GM19452 (cell line): ENCODE measurements at regions not wholly inside any gene's neighbourhood (a gene's known extent, or its start where the extent isn't known, plus 50 kb on each side); places are given as distances from the start of the nearest gene placed in this dataset.

Source experiments
- ATAC-seq: cut with Tn5 transposase; IDR thresholded peaks from one replicate; pipeline ENCODE4 v1.9.1; 2021; ENCODE audit not compliant: unreplicated experiment

DNA sequence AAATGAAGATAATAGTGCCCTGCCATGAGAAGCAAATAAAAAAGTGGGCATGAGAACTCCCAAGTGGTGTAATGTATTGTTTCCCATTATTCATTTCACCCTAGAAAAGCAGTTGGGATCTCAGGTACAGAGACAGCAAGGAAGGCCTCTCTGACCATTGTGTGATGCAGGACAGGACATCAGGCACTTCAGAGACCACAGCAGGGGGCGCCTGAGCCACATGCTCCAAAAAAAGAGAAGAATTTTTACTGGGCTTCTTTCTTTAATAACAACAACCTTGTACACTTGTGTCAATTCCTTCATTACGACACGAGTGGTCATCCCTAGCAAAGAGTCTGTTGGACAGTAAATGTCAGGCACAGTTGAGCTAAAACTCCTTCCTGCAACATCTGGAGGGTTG is 533.3 kb downstream of the OMA1 start:
- ATAC-seq, result no peak

DNA sequence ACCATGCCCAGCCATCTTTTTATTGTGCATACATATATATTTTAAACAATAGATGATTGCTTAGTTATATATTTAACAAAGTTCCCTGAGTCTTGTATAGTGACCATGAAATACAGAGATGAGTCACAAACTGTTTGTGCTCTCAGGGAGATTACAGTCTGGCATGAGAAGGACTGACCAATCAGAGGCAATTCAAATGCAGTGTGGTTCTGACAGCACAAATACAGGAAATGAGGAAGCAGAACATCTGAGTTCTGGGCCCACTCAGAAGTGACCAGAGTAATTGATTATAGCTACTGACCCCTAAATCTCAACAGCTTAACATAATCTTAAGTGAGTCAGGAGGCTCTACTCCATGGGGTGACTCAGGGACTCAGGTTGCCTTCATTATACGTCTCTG is 534.5 kb downstream of the OMA1 start:
- ATAC-seq, result no peak

DNA sequence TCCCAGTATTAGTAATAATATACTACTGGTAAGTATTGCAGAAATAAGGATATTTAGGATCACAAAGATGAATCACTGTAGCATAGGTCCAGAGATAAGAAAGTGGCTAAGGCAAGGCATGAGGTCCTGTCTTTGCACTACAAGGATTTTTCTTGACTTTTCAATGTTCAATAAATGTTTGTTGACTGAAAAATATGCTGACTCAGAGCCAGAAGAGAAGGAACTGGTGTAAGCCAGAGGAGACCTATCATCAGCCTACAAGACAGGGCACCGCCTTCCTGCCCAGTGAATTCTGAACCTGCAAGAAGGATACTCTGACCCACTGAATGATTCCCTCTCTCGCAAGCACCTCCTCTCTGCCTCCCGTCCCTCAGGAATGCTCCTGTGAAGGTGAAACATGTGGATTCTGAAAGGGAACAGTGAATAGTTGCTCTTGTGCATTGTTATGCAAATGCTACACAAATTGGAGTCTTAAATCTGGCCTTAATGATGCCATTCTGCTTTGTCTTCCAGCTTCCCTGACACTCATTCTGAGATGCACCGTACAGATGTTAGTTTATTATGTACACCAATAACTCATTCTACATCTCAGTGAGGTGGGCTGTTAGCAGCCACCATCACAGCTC is 540.0 kb downstream of the OMA1 start:
- ATAC-seq, result no peak

DNA sequence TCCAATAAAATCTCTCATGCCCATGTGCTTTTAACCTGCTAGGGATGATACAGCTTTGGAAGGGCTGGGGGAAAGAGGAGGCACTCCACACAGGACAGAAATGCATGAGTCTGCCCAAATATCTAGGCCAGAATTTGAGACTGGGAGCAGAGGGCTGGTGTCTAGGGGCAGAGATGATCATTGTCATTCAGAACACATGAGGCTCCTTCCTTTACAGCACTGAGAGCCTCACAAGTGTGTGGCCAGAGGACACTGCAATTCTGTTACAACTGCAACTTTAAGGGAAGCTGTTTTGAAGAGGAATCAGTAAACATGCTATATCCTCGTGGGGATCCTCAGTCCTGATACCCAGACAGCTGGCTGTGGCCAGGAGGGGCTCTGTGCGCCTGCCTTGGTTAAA is 541.3 kb downstream of the OMA1 start:
- ATAC-seq, result no peak

DNA sequence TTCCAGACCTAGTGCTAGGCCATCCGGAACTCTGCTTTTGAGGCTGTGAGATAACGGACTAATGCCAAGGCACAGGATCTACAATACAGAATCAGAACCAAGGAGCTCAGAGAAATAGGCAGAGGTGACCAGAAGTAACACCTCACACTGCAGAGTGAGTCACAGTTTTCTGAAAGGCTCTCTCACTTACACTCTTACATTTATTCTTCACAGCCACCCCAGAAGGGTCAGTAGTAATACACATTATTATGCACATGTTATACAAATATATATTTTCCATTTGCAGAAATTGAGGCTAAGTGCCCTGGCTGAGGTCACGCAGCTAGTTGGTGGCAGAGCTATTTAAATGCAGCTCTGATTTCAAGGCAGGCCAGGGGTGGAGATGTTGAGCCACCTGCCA is 542.5 kb downstream of the OMA1 start:
- no peak for ATAC-seq

DNA sequence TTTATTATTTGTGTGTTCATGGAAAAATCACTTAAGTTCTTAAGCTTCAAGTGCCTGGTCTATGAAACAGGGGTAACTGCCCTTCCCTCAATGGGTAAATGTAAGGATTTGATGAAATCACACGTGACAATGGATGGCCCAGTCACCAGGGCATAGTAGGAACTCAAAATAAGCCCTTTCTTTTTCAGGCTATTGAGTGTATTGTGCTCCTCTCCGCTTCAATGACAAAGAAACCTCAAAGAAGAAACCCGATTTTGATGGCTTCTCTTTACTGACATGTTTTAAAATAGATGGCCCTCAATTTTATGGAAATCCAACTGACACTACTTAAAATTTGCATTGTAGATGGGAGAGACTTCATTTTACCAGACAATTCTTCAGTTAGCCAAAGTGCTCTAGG is 543.5 kb downstream of the OMA1 start:
- no peak for ATAC-seq

DNA sequence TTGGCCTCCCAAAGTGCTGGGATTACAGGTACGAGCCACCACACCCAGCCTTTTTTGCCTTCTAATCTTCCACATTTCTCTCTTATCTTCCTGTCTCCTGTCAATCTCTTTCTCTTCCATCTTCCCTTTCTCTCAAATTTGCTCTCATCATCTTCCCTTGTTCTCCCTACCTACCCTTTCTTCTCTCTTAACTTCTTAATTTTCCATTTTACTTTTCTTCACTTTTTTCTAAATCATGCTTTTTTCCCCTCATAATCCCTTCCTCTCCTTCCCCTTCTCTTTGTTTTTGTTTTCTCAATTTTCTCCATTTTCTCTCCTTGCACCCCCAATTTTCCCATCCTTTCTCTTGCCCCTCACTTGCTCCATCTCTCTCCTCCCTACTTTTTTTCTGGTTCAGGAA is 545.7 kb downstream of the OMA1 start:
- no peak for ATAC-seq

DNA sequence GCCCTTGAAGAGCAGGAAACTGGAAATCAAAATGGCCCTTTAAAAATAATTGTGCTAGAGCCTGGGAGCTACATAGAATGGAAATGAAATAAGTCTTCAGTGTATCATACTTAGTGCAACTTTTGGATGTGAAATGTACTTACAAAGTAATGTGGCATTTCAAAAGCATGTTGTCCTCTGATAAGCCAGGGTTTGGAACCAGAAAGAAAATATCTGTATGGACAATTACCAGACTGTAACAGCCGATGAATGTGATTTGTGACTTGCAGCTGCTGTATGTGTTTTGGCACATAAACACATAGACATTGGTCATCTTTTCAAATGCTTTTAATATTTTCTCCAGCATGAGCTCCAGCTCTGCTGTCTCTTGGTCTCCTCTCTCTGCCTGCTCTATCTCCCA is 546.4 kb downstream of the OMA1 start:
- ATAC-seq, result no peak

DNA sequence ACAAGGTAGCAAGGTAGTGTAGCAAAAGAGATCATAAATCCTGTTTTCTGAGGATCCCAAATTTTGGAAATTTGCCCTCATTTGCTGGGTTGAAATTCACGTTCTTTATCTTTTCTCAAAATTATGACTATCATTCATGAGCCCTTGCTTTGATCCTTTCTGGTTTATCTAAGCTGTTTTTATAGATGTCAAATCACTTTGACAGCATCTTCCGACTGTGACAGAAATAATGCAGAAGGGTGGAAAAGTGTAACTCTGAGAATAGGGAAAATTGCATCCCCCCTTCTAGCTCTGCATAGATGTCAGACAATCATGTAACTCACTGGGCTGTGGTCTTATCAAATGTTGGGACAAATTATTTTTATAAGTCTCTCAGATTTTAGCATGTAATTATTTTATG is 550.1 kb downstream of the OMA1 start:
- no peak for ATAC-seq

DNA sequence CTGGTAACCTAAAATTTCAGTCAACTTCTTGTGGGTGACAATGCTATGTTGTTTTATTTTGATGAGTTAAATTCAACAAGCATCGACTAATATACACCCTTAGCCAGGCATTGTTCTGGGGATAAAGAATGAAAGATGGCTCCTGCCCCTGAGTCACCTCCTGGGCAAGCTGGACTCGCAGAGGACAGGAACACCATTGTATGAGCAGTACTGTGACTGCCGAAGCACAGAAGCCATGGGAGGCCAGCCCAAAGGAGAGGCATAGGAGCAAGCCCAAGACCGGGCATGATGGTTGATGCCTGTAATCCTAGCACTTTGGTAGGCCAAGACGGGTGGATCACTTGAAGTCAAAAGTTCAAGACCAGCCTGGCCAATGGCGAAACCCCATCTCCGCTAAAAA is 555.2 kb downstream of the OMA1 start:
- no peak for ATAC-seq

DNA sequence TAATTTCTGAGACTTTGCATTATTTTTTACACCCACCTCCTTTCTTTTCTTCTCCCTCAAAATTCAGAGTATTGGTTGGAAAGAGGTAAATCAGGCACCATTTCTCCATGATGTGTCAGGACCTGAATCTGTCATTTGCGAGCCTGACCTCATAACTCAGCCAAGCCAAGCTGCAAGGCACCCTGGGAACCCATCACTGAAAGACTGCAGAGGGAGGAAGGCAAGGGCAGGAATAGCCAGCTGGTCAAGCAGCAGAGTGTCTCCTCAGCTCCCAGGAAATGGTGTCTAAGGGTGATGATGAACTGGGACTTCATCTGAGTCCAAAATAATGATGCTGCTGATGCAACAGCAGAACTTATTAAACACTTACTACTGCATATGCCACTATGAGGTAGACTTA is 556.6 kb downstream of the OMA1 start:
- ATAC-seq, result no peak

DNA sequence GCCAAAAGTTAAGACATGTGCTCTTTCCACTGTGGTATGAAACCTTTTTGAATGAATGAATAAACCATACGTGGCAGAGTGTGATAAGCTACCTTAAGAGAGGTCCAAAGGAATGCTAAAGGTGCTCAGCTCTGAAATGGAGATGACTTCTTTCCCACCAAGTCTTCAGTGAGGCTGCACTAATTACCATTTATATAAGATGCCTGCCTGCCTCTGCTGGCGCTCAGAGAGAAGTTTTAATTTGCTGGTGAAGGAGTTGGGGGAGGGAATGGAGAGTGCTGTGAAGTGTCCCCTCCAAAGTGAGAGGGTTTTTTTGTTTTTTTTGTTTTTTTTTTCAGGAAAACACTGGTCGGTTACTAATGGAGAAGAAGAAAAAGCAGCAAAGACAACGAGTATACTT is 559.0 kb downstream of the OMA1 start:
- no peak for ATAC-seq

DNA sequence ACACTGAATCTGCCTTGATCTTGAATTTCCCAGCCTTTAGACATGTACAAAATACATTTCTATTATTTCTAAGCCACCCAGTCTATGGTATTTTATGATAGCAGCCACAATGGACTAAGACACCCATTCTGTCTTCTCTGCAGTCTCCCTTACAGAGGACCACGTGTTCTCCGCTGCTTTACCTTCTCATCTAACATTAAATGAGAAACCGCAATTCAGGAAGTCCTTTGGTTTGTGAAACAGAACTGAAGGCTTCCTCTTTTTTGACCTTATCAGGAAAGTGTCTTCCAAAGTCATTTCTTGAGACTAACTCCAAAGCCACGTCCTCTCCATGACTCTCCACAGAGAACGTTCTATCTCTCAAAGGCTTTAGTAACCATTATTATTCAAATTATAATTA is 560.1 kb downstream of the OMA1 start:
- ATAC-seq, result peak; percentile 58

DNA sequence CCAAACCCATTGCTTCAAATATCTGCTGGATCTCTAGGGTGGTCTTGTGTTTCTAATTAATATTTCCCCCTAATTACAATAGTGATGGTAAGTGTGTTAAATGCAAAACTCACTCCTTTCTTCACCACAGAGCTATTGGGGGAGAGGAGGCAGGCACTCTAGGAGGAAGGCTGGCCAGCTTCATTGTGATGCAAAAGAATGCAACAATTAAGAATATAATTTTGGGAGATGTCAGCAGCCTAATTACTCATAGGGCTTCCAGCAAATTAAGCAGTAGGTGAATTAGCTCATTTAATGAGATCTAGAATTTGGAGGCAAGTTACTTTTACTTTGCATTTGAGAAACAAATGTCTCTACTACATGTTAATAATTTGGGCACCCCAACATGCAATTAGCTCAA is 560.4 kb upstream of the DAB1 start:
- ATAC-seq, result no peak

DNA sequence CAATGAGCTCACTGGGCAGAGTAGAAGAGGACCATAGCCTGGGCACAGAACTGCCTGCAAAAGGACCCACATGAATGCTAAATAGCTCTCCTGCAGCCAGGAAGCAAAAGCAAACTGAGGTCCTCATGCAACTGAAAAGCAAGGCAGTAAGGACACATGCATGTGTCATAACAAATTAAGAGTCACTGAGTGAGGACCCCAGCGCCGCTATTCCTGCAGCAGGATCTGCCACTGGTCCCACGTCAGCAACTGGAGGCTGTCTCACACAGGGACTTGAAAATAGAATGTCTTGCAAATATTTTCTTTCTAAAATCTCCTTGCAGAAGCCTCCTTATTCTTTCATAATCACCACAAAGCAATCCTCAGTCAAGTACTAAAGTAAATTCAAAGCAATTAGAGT is 559.6 kb upstream of the DAB1 start:
- ATAC-seq, result no peak

DNA sequence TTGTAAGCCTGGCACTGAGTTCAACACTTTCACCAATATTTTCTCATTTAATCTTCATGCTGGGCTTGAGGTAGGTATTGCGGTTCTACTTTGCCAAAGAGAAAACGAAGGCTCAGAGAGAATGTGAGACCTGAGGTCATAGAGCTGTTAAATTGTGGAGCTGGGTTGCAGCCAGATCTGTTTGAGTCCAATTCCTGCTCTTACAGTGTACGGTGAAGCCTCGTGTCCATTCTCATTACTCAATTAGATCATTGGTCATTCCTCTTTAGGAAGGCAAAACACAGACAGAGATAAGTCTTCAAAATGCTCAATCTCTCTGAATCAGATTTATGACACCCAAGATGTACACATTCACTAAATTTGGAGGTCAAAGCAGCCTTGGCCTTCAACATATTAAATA is 559.0 kb upstream of the DAB1 start:
- ATAC-seq, result no peak

DNA sequence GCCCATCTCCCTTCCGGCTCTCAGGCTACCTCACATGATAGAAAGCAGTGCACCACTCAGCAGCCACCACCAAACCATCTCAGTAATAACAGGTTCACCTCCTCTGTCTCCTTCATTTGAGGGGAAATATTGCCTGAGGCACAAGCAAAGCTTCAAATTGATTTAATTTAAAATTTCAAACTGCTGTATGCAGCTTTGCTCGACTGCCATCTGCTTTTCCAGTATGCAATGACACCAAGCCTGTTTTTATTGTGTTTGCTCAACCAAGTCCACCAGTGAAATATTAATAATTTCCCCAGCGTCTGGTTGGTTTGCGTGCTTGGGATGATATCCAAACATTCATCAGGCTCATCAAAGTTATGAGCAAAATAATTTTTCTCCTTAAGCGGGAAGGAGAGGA is 552.4 kb upstream of the DAB1 start:
- ATAC-seq, result no peak

DNA sequence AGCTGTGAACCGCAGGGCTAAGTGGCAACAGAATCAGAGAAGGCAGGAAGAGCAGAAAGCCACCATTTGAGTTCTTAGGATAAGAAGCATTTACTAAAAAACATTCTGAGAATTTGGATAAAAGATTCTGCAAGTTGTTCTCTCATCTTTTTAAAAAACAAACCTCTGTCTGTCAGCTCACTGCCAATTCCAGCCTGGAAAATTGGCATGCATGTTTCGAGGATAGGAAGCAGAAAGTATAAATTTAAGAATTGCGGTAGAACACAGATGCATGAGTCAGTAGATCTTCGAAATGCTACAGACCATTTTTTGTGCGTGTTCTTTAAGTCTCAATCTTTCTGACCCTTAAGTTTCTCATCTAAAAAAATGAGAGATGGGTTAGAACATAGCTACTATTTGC is 544.5 kb upstream of the DAB1 start:
- no peak for ATAC-seq

DNA sequence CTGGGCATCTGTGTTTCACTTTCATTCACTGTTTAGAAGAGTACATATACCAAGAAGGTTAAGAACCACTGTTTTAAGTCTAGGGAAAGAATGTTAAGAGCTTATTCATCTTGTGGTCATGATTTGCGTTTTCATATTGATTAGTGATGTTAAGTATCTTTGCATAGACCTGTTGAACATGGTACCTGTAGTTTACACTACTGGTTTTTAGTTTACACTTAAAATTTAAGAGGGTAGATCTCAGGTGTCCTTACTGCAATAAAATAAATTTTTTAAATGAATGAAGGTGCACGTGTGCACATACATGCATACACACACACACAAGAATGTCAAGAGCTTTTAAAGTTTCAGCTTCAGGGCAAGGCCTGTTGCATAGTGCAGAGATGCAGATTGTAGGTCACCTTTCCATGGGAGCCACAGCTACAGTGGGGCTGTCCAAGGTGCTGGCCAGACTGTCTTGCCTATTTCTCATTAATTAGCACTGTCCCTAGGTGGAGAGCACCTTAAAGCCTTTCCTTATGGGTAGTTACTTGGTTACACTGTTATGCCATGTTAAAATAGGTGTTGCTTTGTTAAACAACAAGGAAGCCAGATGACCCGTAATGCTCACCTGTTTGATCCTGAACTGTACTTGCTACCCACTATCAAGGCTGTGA is 543.0 kb upstream of the DAB1 start:
- ATAC-seq, result no peak

DNA sequence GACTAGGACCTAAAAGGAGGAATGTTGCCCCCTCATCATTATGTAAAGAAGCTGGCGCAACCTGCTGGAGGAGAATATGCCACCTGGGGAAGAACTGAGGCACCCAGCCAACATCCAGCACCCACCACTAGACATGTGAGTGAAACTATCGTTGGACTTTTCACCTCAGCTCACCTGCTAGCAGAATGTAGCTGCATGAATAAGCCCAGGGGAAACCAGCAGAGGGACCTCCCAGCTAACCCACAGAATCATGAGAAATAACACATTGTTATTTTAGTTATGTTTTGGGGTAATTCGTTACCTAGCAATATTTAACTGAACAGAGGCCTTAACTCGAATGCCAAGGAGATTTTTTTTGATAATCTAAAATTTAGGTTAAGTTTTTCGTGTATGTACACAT is 542.5 kb upstream of the DAB1 start:
- ATAC-seq, result no peak

DNA sequence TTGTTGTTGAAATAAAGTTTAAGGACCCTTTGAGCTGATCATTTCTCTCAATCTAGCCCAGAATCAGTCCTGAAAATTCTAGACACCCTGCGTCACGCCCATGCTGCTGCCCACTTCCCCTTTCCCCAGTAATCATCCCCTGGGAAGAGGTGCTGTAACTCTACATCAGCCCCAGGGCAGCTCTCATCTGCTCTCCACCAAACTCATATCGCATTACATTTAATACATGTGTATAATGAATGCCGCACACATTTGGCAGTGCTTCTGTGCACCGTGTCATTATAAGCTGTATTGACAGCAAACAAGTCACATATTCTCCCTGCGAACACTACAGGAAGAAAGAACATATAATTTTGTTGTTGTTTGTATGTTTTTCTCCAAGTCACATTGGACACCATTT is 539.7 kb upstream of the DAB1 start:
- no peak for ATAC-seq

DNA sequence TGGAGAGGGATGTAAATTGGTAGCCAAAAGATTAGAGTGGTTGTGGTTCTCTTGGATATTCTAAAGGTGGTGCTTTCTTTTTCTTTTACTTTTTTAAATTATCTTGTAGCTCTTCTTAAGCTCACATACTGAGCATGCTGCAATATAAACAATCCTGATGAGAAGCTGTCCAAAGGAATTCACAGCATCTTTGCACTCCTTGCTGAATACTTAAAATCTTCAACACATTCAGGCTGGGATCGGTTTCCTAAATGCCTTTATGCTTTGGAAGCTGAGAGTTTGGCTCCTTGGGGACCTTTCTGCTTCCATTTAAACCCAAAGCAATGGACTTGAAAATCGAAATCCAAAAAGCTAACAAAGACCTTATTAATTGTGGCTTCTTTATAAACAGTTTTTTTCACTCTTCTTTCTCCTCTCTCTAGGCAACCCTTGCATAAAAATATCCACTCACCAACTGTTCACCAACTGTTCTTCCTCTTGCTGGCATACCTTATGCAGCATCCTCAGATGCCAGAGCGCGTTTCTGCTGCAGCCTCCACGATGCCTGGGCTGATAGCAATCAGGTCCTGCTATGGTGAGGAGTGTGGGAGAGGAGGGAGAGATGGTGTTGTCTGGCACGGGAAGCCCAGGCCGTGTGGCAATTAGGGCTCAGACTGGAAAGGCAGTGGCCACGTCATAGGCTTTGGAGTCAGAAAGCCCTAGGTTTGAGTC is 535.8 kb upstream of the DAB1 start:
- ATAC-seq, result no peak

DNA sequence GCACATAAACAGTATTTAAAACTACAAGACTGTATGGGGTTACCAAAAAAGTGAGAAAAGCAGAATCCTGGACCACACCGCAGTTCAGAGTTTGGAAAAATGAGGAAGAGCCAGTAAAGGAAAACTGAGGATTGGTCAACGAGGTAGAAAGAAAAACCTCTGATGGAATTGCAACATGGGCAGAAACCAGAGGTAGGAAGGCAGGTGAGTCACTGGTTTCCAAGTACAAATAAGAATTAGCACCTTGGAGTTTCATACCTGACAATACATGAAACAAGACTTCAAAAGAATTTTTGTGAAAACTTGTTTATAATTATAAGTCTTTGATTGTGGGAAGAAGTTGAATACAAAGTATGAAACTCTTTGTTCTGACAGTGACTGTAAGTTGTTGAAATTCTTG is 533.7 kb upstream of the DAB1 start:
- ATAC-seq, result no peak
